Esophagus squamous epithelium (tissue), 5 donors: ENCODE measurements at regions not wholly inside any gene's neighbourhood (a gene's known extent, or its start where the extent isn't known, plus 50 kb on each side); places are given as distances from the start of the nearest gene placed in this dataset.

Experiments
- DNase-seq: peaks from one replicate; lab custom pipeline; 2025; lab: John Stamatoyannopoulos, UW
- H3K27ac ChIP-seq, 4 donors: fragments of 200-600 bp; sonication (generic); one replicate each; pipeline ENCODE4 v1.5.1; 2016 to 2019; ENCODE audit warnings: mild to moderate bottlenecking in 1 of 4
- H3K27me3 ChIP-seq, 4 donors: fragments of 200-600 bp; sonication (generic); 1 replicate in 3 of 4; 2 replicates in 1 of 4; pipeline versions ENCODE4 v1.5.1 to v1.6.0; 2017 to 2021; ENCODE audit warnings: antibody characterized with exemption in 1 of 4
- H3K36me3 ChIP-seq, 3 donors: fragments of 200-600 bp; sonication (generic); one replicate each; pipeline ENCODE4 v1.5.1; 2016 to 2019
- H3K4me1 ChIP-seq, 3 donors: fragments of 200-600 bp; sonication (generic); one replicate each; pipeline ENCODE4 v1.5.1; 2017 to 2019
- H3K4me3 ChIP-seq, 4 donors: fragments of 200-600 bp; sonication (generic); 1 replicate in 3 of 4; 2 replicates in 1 of 4; pipeline ENCODE4 v1.5.1; 2016 to 2019; ENCODE audit warnings: mild to moderate bottlenecking in 2 of 4, moderate library complexity in 1 of 4
- H3K9me3 ChIP-seq, 3 donors: fragments of 200-600 bp; sonication (generic); one replicate each; pipeline ENCODE4 v1.5.1; 2016 to 2019
- CTCF ChIP-seq, 6 experiments: fragments of 450-650 bp in 4 of 6; fragments of 200-600 bp in 2 of 6; sonication (generic) in 2 of 6; IDR thresholded peaks; one replicate each; pipeline ENCODE4 v1.5.1; 2016 to 2019; ENCODE audit warnings: antibody characterized with exemption in 6 of 6, mild to moderate bottlenecking in 4 of 6, moderate library complexity in 4 of 6
- POLR2A ChIP-seq, 4 donors: fragments of 450-650 bp; IDR thresholded peaks; one replicate each; pipeline ENCODE4 v1.6.1; 2017; ENCODE audit warnings: antibody characterized with exemption in 4 of 4, mild to moderate bottlenecking in 4 of 4, moderate library complexity in 3 of 4
- WGBS, 2 donors: methylation state at CpG; one replicate each; pipeline ENCODE4 v1.1.5; 2018; 5-methylcytosine and 5-hydroxymethylcytosine counted together
- intact Hi-C: fragments of 100-400 bp; cut with DNase I; formaldehyde crosslinking; loops from one replicate; pipeline ENCODE4 v1.15.0; 2022
- donor health status: DM: yes; HTN: yes; CAD: no.

GRCh38 chr5:29337030-29337429, 1856.5 kb upstream of the CDH6 start:
- 53 to 58% methylated on average over 2 of the region's 2 CpGs for WGBS, 2 donors
- DNase-seq: no peak
- H3K9me3 ChIP-seq: peaks cover 0 to 14% (median 0%) of the 10 kb centered on the region in 3 donors
- H3K27me3 ChIP-seq: no peaks in the 10 kb centered on the region
- H3K4me3 ChIP-seq: no peak overlapping the region
- no peak overlapping the region for H3K27ac ChIP-seq
- no peaks in the 10 kb centered on the region for H3K4me1 ChIP-seq
- intact Hi-C loops: no loop called here
- TF ChIP-seq POLR2A (IDR thresholded peaks at IDR 0.05) (no peak), CTCF (IDR thresholded peaks at IDR 0.05) (no peak)
- H3K36me3 ChIP-seq: no peaks in the 10 kb centered on the region

DNA sequence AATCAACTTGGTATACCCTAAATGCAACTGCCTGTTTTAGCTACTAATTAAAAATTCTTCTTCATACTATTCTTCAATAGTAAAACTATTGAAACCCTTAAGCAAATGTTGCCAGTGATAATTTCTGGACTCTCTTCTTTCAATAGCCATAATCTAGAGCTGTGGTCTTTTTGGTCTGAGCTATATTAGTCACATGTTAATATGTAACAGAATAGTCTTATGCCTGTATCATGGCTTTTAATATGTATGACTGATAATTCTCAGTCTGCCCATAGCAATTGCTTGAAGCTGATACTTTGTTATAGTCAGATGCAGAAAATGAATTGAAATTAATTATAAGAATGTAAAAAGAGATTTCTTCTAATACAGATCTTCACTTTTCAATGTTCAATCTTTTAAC, 1871.9 kb upstream of the CDH6 start:
- intact Hi-C loops: no loop called here
- no peak for DNase-seq
- H3K27ac ChIP-seq: no peak overlapping the region
- no peak overlapping the region for H3K4me3 ChIP-seq
- H3K27me3 ChIP-seq: no peaks in the 10 kb centered on the region
- TF ChIP-seq CTCF (IDR thresholded peaks at IDR 0.05) (no peak), POLR2A (IDR thresholded peaks at IDR 0.05) (no peak)
- no peaks in the 10 kb centered on the region for H3K36me3 ChIP-seq
- no peaks in the 10 kb centered on the region for H3K4me1 ChIP-seq
- H3K9me3 ChIP-seq: peaks cover 0 to 6% (median 0%) of the 10 kb centered on the region in 3 donors

DNA sequence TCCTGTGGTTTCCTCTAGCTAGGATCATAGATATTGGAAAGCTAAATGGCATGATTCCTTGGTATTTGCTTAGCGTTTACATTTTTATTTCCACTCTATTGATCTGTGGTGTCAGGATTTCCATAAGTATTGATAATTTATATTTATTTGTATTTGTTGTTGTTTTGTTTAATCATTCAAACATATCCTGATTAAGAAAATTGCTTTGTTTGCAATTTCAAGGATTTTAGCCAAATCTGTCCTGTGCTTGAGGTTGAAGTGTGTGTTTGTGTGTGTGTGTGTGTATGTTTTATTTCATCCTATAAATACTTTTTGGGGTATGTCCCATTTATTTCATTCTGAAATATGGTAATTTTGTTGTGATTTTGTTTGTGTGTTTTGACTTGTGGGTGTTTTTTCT, 1884.1 kb upstream of the CDH6 start:
- no peak for TF ChIP-seq POLR2A (IDR thresholded peaks at IDR 0.05)
- no peak for TF ChIP-seq CTCF (IDR thresholded peaks at IDR 0.05)
- 81 to 85% methylated on average over 1 of the region's 1 CpG for WGBS, 2 donors
- intact Hi-C loops: no loop called here
- no peak for DNase-seq
- H3K4me3 ChIP-seq: no peak overlapping the region
- H3K27ac ChIP-seq: no peak overlapping the region
- no peaks in the 10 kb centered on the region for H3K36me3 ChIP-seq
- H3K9me3 ChIP-seq: peaks cover 0 to 4% (median 0%) of the 10 kb centered on the region in 3 donors
- H3K27me3 ChIP-seq: no peaks in the 10 kb centered on the region
- H3K4me1 ChIP-seq: no peaks in the 10 kb centered on the region

- 33% methylated on average over 3 of the region's 3 CpGs for WGBS, 2 donors
- Histone ChIP-seq H3K4me3 (no peak overlapping the region), H3K36me3 (no peaks in the 10 kb centered on the region), H3K4me1 (no peaks in the 10 kb centered on the region), H3K27me3 (no peaks in the 10 kb centered on the region), H3K27ac (no peak overlapping the region), H3K9me3 (peaks cover 0 to 4% (median 0%) of the 10 kb centered on the region in 3 donors)
- TF ChIP-seq CTCF (IDR thresholded peaks at IDR 0.05) (no peak), POLR2A (IDR thresholded peaks at IDR 0.05) (no peak)
- intact Hi-C loops: no loop called here
- DNase-seq: no peak
Observed at GRCh38 chr5:29307478-29307877, 1886.0 kb upstream of the CDH6 start.

GRCh38 chr5:29304545-29304944, 1888.9 kb upstream of the CDH6 start:
- Histone ChIP-seq H3K4me1 (no peaks in the 10 kb centered on the region), H3K27ac (no peak overlapping the region), H3K4me3 (no peak overlapping the region), H3K36me3 (no peaks in the 10 kb centered on the region), H3K9me3 (peaks cover 0 to 4% (median 0%) of the 10 kb centered on the region in 3 donors), H3K27me3 (no peaks in the 10 kb centered on the region)
- intact Hi-C loops: no loop called here
- WGBS, 2 donors: 62 to 68% methylated on average over 3 of the region's 3 CpGs
- no peak for TF ChIP-seq CTCF (IDR thresholded peaks at IDR 0.05)
- TF ChIP-seq POLR2A (IDR thresholded peaks at IDR 0.05): no peak
- DNase-seq: no peak
